ENCODE measurements at regions not wholly inside any gene's neighbourhood (a gene's known extent, or its start where the extent isn't known, plus 50 kb on each side); places are given as distances from the start of the nearest gene placed in this dataset.

- TF ChIP-seq CTCF (conservative IDR thresholded peaks at IDR 0.05; ENCODE audit: low read depth, low read length) (no peak), EZH2phosphoT487 (IDR thresholded peaks at IDR 0.05; ENCODE audit: borderline replicate concordance, low read length) (no peak), EZH2 (IDR thresholded peaks at IDR 0.05; ENCODE audit: low read length, unreplicated experiment) (no peak)
Measured at GRCh38 chr9:19634881-19635280, 154.0 kb downstream of the SLC24A2 start.

All from PC-3 (cell line).